Germinal center (tissue), 1 donor: ENCODE measurements at regions not wholly inside any gene's neighbourhood (a gene's known extent, or its start where the extent isn't known, plus 50 kb on each side); places are given as distances from the start of the nearest gene placed in this dataset.

ENCODE experiments used
- DNase-seq: peaks from one replicate; pipeline ENCODE4 v3.0.0; 2012; ENCODE audit warnings: mixed read lengths, low spot score

- DNase-seq: no peak
These were observed 427.4 kb downstream of the GATA3 start for GRCh38 chr10:8481718-8482504.

DNA sequence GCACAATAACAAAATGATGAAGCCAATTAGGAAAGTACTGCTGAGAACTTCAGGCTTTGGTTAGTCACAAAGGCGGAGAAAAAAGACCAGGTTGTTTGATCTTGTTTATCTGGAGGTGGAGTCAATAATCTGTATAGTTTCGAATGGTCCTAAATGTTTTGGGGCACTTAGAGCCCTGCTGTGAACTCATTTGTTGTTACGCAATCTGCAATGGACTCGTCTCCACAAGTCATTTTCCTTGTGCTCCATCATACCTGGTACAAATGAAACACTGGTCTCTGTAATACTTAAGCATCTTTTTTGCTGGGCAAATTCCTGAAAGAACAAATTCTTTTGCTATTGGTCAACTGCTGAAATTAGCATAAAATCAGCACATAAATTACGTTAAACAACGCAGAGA is 430.5 kb downstream of the GATA3 start:
- DNase-seq: no peak

GRCh38 chr10:8487346-8487745 is 432.9 kb downstream of the GATA3 start:
- no peak for DNase-seq

DNA sequence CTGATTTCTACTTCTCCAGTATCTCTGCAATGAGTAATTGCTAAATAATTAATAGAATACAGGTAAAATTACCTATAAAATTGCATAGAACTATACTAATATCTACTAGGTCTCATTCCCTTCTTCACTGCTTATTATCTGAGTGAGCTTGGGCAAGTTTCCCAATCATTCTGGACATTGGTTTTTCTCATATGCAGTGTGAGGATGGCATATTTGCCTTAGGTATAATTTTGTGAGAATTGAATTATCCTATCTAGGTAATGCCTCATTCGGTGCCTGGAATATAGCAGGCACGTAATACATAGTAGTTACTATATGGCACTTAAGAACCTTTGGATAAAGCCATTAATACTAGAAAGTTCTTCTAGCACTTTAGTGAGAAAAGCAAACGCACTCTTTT is 434.7 kb downstream of the GATA3 start:
- no peak for DNase-seq

- no peak for DNase-seq
These were observed 435.3 kb downstream of the GATA3 start for GRCh38 chr10:8489823-8490222.

- no peak for DNase-seq
These were observed 443.8 kb downstream of the GATA3 start for GRCh38 chr10:8498290-8498689.

GRCh38 chr10:8498881-8499280 is 444.4 kb downstream of the GATA3 start:
- no peak for DNase-seq

- no peak for DNase-seq
These were observed 444.8 kb downstream of the GATA3 start for GRCh38 chr10:8499312-8499711.

DNA sequence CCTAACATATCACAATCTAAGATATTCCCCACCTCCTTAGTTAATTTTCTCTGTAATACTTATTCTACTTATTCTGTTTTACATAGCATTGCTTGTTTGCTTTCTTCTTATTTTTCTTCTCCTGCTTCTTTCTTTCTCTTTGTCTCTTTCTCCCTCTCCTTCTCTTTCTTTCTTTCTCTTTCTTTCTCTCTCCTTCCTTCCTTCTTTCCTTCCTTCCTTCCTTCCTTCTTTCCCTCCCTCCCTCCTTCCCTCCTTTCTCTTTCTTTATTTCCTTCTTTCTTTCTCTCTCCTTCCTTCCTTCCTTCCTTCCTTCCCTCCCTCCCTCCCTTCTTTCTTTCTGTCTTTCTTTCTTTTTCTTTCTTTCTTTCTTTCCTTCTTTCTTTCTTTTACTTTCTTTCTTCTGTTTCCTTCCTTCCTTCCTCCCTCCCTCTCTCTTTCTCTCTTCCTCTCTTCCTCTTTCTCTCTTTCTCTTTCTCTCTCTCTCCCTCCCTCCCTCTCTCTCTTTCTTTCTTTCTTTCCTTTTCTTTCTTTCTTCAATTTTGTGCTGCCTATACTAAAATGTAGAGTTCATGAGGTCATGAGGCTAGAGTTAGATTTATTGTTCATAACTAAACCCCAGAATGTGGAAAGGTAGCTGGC is 445.4 kb downstream of the GATA3 start:
- DNase-seq: no peak

- no peak for DNase-seq
These were observed 448.1 kb downstream of the GATA3 start for GRCh38 chr10:8502573-8502972.

DNA sequence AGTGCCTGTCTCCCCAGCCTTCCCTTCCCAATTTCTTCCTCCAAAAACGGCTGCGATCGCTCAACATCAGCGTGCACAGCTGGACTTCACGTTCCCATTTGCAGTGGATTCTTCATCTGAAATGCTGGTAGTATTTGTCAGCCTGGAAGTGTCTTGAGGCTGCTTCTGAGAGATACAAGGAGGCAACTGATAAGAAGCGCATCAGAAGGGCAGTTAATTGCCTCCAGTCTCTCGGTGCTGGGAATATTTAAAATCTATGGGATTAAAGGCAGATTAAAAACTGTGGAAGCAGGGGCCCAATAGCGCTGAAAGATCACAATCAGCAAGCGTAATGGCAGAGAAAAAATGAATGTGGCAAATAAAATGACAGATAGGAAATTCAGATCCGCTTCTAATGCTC is 450.0 kb downstream of the GATA3 start:
- no peak for DNase-seq

DNA sequence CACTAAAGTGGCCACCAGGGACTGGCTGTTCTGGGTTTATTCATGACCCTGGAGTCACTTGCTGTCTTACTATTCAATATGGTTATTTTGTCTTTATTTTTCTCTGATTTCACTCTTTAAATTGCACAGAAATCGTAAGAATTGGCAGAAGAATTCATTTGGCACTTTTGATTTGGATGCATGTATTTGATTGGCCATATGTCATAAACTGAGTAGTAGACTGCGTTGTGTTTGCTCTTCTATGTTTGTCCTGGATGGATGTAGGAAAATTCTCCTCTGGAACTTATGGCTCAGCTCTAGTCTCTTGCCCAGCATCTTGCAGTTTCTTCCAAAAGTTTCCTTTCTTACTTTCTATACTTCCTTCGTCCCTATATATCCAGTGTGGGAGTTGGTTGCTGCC is 452.7 kb downstream of the GATA3 start:
- no peak for DNase-seq

GRCh38 chr10:8508882-8509281 is 454.4 kb downstream of the GATA3 start:
- no peak for DNase-seq

- no peak for DNase-seq
These were observed 456.0 kb downstream of the GATA3 start for GRCh38 chr10:8510471-8510870.

DNA sequence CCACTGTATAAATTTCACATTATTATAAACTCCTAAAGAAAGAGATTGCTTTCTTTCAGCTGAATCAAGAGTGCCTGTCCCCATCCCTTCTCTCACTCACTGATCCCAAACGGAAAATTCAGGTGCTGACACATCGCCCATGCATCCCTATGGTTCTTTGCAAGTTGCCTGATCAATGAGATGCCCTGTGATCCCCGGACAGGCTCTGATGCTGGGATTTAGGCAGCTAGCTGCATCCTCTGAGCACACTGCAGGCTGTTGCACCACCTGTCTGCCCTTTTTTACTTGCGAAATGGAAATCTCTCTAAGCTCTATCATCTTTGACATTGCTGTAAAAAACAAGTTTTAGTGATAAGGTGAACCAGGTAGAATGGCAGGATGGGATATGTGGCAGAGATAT is 456.5 kb downstream of the GATA3 start:
- no peak for DNase-seq

- DNase-seq: no peak
These were observed 459.0 kb downstream of the GATA3 start for GRCh38 chr10:8513155-8514147.

DNA sequence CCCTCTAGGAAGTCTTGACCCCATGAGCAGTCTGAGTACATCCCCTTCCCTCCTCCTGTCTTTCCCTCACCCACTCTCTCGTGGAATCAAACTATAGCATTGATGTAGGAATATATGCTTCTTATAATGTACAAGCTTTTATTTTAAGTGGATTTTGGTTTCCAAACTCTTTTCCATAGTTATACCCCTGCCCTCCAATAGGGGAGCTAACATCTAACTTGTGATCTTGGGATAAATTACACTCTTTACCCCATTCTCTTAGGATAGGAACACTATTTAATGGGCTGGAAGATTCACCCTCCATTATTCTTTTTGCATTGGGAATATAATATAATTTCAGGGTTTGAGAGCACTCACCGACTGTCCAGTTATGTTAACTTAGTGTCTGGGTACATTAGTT is 465.9 kb downstream of the GATA3 start:
- DNase-seq: no peak

- DNase-seq: no peak
These were observed 473.3 kb downstream of the GATA3 start for GRCh38 chr10:8527773-8528172.

GRCh38 chr10:8531116-8531515 is 476.6 kb downstream of the GATA3 start:
- DNase-seq: no peak

GRCh38 chr10:8532647-8533046 is 478.2 kb downstream of the GATA3 start:
- no peak for DNase-seq

DNA sequence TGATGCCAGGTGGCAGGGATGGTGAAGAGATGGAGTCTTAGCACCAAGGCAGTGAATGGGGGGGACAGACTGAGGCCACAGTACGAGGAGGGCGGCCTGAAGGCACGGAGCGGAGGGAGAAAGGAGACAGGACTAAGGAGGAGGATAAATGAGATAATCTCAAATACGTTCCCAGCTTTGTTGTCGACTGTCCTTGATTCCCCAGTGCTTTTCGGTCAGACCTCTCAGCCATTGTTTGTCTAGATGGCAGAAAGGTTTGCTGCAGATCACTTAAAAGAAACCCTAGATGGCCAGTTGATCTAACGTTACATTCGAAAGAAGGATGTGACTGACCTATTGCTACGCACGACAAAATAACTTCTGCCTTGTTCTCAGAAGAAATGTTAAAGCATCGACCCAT is 479.0 kb downstream of the GATA3 start:
- DNase-seq: no peak

GRCh38 chr10:8534096-8534495 is 479.6 kb downstream of the GATA3 start:
- DNase-seq: no peak

GRCh38 chr10:8534891-8535290 is 480.4 kb downstream of the GATA3 start:
- no peak for DNase-seq
